WTC11 (cell line): ENCODE measurements at regions not wholly inside any gene's neighbourhood (a gene's known extent, or its start where the extent isn't known, plus 50 kb on each side); places are given as distances from the start of the nearest gene placed in this dataset.

Experiments
- ATAC-seq: fragments of 200-7000 bp; cut with Tn5 transposase; 2 replicates; pipeline ENCODE4 v1.10.0; 2021; ENCODE audit warnings: mild to moderate bottlenecking, moderate library complexity
- CTCF ChIA-PET: fragments of 300-600 bp; sonication (Branson Sonifier 250); formaldehyde crosslinking; loops from one replicate; lab custom pipeline; 2021; ENCODE audit warnings: antibody characterized with exemption; lab: Charles Lee
- POLR2A ChIA-PET: fragments of 350-600 bp; sonication (Branson Sonifier 250); formaldehyde crosslinking; loops from one replicate; lab custom pipeline; 2021; ENCODE audit warnings: antibody characterized with exemption; lab: Charles Lee
- DNase-seq: peaks from one replicate; pipeline ENCODE4 v3.0.0; 2021; ENCODE audit warnings: low spot score
- H3K27ac Mint-ChIP-seq: 2 replicates; pipeline ENCODE4 v1.8.0; 2021; ENCODE audit warnings: mixed read lengths
- H3K27me3 Mint-ChIP-seq: 2 replicates; pipeline ENCODE4 v1.8.0; 2021; ENCODE audit warnings: low read depth, mild to moderate bottlenecking, moderate library complexity, mixed read lengths
- H3K36me3 Mint-ChIP-seq: 2 replicates; pipeline ENCODE4 v1.8.0; 2021; ENCODE audit warnings: mixed read lengths
- H3K4me1 Mint-ChIP-seq: 2 replicates; pipeline ENCODE4 v1.8.0; 2022; ENCODE audit warnings: mixed read lengths
- H3K4me3 Mint-ChIP-seq: 2 replicates; pipeline ENCODE4 v1.8.0; 2021; ENCODE audit warnings: mild to moderate bottlenecking, moderate library complexity, mixed read lengths
- H3K9me3 Mint-ChIP-seq: 2 replicates; pipeline ENCODE4 v1.8.0; 2021; ENCODE audit warnings: mixed read lengths
- ARID4B ChIP-seq: sonication (generic); formaldehyde crosslinking; IDR thresholded peaks from 2 replicates; pipeline ENCODE4 v1.8.0; 2023; ENCODE audit warnings: missing genetic modification reagents, mild to moderate bottlenecking, borderline replicate concordance
- ATF1 ChIP-seq: sonication (generic); formaldehyde crosslinking; IDR thresholded peaks from 2 replicates; pipeline ENCODE4 v1.8.1; 2023; ENCODE audit warnings: mild to moderate bottlenecking, moderate library complexity, missing genetic modification reagents
- CREB1 ChIP-seq: sonication (generic); formaldehyde crosslinking; IDR thresholded peaks from 2 replicates; pipeline ENCODE4 v1.8.0; 2023; ENCODE audit warnings: mild to moderate bottlenecking, missing genetic modification reagents
- CREM ChIP-seq: sonication (generic); formaldehyde crosslinking; IDR thresholded peaks from 2 replicates; pipeline ENCODE4 v1.8.1; 2022; ENCODE audit warnings: mild to moderate bottlenecking, missing genetic modification reagents, moderate library complexity
- ESRRA ChIP-seq: sonication (generic); formaldehyde crosslinking; IDR thresholded peaks from 2 replicates; pipeline ENCODE4 v1.8.1; 2022; ENCODE audit warnings: mild to moderate bottlenecking, missing genetic modification reagents, borderline replicate concordance
- ETV6 ChIP-seq: sonication (generic); formaldehyde crosslinking; IDR thresholded peaks from 2 replicates; pipeline ENCODE4 v1.8.1; 2022; ENCODE audit warnings: mild to moderate bottlenecking, missing genetic modification reagents
- FOXJ3 ChIP-seq: sonication (generic); formaldehyde crosslinking; IDR thresholded peaks from 2 replicates; pipeline ENCODE4 v1.9.0; 2021; ENCODE audit warnings: missing genetic modification reagents, mild to moderate bottlenecking, borderline replicate concordance
- GABPB1 ChIP-seq: sonication (generic); formaldehyde crosslinking; IDR thresholded peaks from 2 replicates; pipeline ENCODE4 v1.8.1; 2023; ENCODE audit warnings: mild to moderate bottlenecking, missing genetic modification reagents
- IRF2 ChIP-seq: sonication (generic); formaldehyde crosslinking; IDR thresholded peaks from 2 replicates; pipeline ENCODE4 v1.8.0; 2022; ENCODE audit warnings: low read depth, missing genetic modification reagents, borderline replicate concordance
- NR1H2 ChIP-seq: sonication (generic); formaldehyde crosslinking; IDR thresholded peaks from 2 replicates; pipeline ENCODE4 v1.9.0; 2021; ENCODE audit warnings: mild to moderate bottlenecking, moderate library complexity, missing genetic modification reagents
- PRDM15 ChIP-seq: sonication (generic); formaldehyde crosslinking; IDR thresholded peaks from 2 replicates; pipeline ENCODE4 v1.8.0; 2022; ENCODE audit warnings: missing genetic modification reagents
- TEAD4 ChIP-seq: sonication (generic); formaldehyde crosslinking; IDR thresholded peaks from 2 replicates; pipeline ENCODE4 v1.8.0; 2022; ENCODE audit warnings: mild to moderate bottlenecking, missing genetic modification reagents
- ZBTB21 ChIP-seq: sonication (generic); formaldehyde crosslinking; IDR thresholded peaks from 2 replicates; pipeline ENCODE4 v1.8.1; 2023; ENCODE audit warnings: mild to moderate bottlenecking, missing genetic modification reagents, borderline replicate concordance
- ZNF232 ChIP-seq: sonication (generic); formaldehyde crosslinking; IDR thresholded peaks from 2 replicates; pipeline ENCODE4 v1.8.0; 2022; ENCODE audit warnings: mild to moderate bottlenecking, missing genetic modification reagents
- ZNF671 ChIP-seq: fragments of 250-450 bp; sonication (Bioruptor Pico); IDR thresholded peaks from 2 replicates; pipeline ENCODE4 v1.8.0; 2021; ENCODE audit warnings: mild to moderate bottlenecking
- TF ChIP-seq, protein P1 (sequence below): sonication (generic); formaldehyde crosslinking; conservative IDR thresholded peaks from 2 replicates; pipeline ENCODE4 v1.8.1; 2022; ENCODE audit warnings: mild to moderate bottlenecking, missing genetic modification reagents
- TF ChIP-seq, protein P2 (sequence below): sonication (generic); formaldehyde crosslinking; IDR thresholded peaks from 2 replicates; pipeline ENCODE4 v1.8.1; 2023; ENCODE audit warnings: mild to moderate bottlenecking, missing genetic modification reagents, borderline replicate concordance
- TF ChIP-seq, protein P3 (sequence below): sonication (generic); formaldehyde crosslinking; IDR thresholded peaks from 2 replicates; pipeline ENCODE4 v1.8.1; 2023; ENCODE audit warnings: mild to moderate bottlenecking, missing genetic modification reagents, moderate library complexity

DNA sequence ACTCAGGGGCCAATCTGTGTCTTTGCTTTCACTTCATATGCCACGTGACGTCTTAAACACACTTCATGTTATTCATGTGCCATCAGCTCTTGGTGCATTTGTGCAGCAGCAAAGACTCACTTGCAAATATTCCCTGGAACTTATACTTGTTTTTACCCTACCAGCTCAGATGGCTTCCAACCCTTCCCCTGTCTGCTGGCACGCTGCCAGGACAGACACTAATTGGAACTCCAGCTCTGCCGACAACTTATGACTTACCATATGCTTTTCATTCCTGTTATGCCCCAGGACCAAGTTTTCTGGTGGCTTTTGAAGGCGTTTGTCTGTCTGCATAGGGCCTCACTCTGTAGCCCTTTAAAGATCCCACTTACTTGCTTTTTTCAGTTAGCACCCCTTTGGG is 261.7 kb upstream of the GNPDA2 start:
- no peak overlapping the region for H3K27ac Mint-ChIP-seq
- TF ChIP-seq NR1H2 (CRISPR knock-in tag) (no peak), PRDM15 (no peak), ZNF232 (CRISPR knock-in tag) (no peak), TEAD4 (CRISPR knock-in tag) (no peak), ESRRA (CRISPR knock-in tag) (no peak), CREM (CRISPR knock-in tag) (no peak), GABPB1 (CRISPR knock-in tag) (no peak), CREB1 (no peak), IRF2 (CRISPR knock-in tag) (no peak), ZBTB21 (CRISPR knock-in tag) (no peak), FOXJ3 (CRISPR knock-in tag) (no peak), ZNF671 (CRISPR knock-in tag) (no peak)
- TF ChIP-seq, protein P1, sequence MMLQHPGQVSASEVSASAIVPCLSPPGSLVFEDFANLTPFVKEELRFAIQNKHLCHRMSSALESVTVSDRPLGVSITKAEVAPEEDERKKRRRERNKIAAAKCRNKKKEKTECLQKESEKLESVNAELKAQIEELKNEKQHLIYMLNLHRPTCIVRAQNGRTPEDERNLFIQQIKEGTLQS (CRISPR knock-in tag), result no peak
- TF ChIP-seq, protein P2, sequence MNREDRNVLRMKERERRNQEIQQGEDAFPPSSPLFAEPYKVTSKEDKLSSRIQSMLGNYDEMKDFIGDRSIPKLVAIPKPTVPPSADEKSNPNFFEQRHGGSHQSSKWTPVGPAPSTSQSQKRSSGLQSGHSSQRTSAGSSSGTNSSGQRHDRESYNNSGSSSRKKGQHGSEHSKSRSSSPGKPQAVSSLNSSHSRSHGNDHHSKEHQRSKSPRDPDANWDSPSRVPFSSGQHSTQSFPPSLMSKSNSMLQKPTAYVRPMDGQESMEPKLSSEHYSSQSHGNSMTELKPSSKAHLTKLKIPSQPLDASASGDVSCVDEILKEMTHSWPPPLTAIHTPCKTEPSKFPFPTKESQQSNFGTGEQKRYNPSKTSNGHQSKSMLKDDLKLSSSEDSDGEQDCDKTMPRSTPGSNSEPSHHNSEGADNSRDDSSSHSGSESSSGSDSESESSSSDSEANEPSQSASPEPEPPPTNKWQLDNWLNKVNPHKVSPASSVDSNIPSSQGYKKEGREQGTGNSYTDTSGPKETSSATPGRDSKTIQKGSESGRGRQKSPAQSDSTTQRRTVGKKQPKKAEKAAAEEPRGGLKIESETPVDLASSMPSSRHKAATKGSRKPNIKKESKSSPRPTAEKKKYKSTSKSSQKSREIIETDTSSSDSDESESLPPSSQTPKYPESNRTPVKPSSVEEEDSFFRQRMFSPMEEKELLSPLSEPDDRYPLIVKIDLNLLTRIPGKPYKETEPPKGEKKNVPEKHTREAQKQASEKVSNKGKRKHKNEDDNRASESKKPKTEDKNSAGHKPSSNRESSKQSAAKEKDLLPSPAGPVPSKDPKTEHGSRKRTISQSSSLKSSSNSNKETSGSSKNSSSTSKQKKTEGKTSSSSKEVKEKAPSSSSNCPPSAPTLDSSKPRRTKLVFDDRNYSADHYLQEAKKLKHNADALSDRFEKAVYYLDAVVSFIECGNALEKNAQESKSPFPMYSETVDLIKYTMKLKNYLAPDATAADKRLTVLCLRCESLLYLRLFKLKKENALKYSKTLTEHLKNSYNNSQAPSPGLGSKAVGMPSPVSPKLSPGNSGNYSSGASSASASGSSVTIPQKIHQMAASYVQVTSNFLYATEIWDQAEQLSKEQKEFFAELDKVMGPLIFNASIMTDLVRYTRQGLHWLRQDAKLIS (CRISPR knock-in tag), result no peak
- TF ChIP-seq, protein P3, sequence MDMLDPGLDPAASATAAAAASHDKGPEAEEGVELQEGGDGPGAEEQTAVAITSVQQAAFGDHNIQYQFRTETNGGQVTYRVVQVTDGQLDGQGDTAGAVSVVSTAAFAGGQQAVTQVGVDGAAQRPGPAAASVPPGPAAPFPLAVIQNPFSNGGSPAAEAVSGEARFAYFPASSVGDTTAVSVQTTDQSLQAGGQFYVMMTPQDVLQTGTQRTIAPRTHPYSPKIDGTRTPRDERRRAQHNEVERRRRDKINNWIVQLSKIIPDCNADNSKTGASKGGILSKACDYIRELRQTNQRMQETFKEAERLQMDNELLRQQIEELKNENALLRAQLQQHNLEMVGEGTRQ (CRISPR knock-in tag), result no peak
- no peak overlapping the region for H3K4me3 Mint-ChIP-seq
- ATAC-seq (no peak), DNase-seq (no peak)
- no peaks in the 10 kb centered on the region for H3K4me1 Mint-ChIP-seq
- CTCF ChIA-PET, result interaction anchor here (0.9 kb wide), 1 partner anchor 531 kb away, joined by 3 read pairs; no protein-coding TSS in a partner anchor
- H3K27me3 Mint-ChIP-seq, result no peaks in the 10 kb centered on the region; the same call in 1 of the 2 replicates
- POLR2A ChIA-PET, result no interaction called here
- H3K36me3 Mint-ChIP-seq, result no peaks in the 10 kb centered on the region
- peaks cover 39% of the 10 kb centered on the region for H3K9me3 Mint-ChIP-seq

GRCh38 chr4:44985938-44986337 is 259.6 kb upstream of the GNPDA2 start:
- no peak for DNase-seq
- POLR2A ChIA-PET, result no interaction called here
- no peak for ATAC-seq
- CTCF ChIA-PET, result no interaction called here
- Mint-ChIP-seq H3K4me1 (peaks cover 3% of the 10 kb centered on the region), H3K9me3 (peaks cover 24% of the 10 kb centered on the region), H3K36me3 (no peaks in the 10 kb centered on the region), H3K4me3 (no peak overlapping the region), H3K27me3 (no peaks in the 10 kb centered on the region; the same call in 1 of the 2 replicates), H3K27ac (no peak overlapping the region)
- TF ChIP-seq ZBTB21 (CRISPR knock-in tag), result no peak
- no peak for TF ChIP-seq ETV6 (CRISPR knock-in tag)
- no peak for TF ChIP-seq CREB1
- no peak for TF ChIP-seq ATF1 (CRISPR knock-in tag)
- no peak for TF ChIP-seq ARID4B (CRISPR knock-in tag)
